HL-60 (cell line): ENCODE measurements at regions not wholly inside any gene's neighbourhood (a gene's known extent, or its start where the extent isn't known, plus 50 kb on each side); places are given as distances from the start of the nearest gene placed in this dataset.

Experiments
- DNase-seq, 2 experiments: peaks; one replicate each; pipeline ENCODE4 v3.0.0-alpha.2; 2010 to 2020; ENCODE audit warnings: low read depth in 1 of 2, low spot score in 1 of 2
- H3K27ac ChIP-seq: fragments of 250-450 bp; sonication (Bioruptor Pico); replicated peaks from 2 replicates; pipeline ENCODE4 v1.5.1; 2020; ENCODE audit warnings: mild to moderate bottlenecking, moderate library complexity
- H3K27me3 ChIP-seq: fragments of 250-450 bp; sonication (Bioruptor Pico); 2 replicates; pipeline ENCODE4 v1.5.1; 2021; ENCODE audit warnings: mild to moderate bottlenecking, moderate library complexity; ENCODE audit not compliant: insufficient read depth, poor library complexity, severe bottlenecking
- H3K4me3 ChIP-seq: replicated peaks from 2 replicates; pipeline ENCODE4 v1.5.1; 2011; ENCODE audit warnings: mild to moderate bottlenecking, control low read depth, low read length; ENCODE audit not compliant: insufficient read depth
- GABPA ChIP-seq: IDR thresholded peaks from 2 replicates; pipeline ENCODE4 v1.6.1; 2012; ENCODE audit warnings: low read depth
- POLR2AphosphoS5 ChIP-seq: IDR thresholded peaks from 2 replicates; pipeline ENCODE4 v1.6.1; 2012; ENCODE audit warnings: low read depth
- SPI1 ChIP-seq: IDR thresholded peaks from 2 replicates; pipeline ENCODE4 v1.6.1; 2012; ENCODE audit warnings: low read depth, mild to moderate bottlenecking, borderline replicate concordance
- TF ChIP-seq, protein P1 (sequence below): IDR thresholded peaks from one replicate; pipeline ENCODE4 v1.5.1; 2011; ENCODE audit warnings: low read length, control low read depth, inconsistent platforms; ENCODE audit not compliant: insufficient read depth
- TF ChIP-seq, protein P2 (sequence below): IDR thresholded peaks from 2 replicates; pipeline ENCODE4 v1.6.1; 2012; ENCODE audit warnings: low read depth; ENCODE audit not compliant: insufficient replicate concordance

- TF ChIP-seq, protein P1, sequence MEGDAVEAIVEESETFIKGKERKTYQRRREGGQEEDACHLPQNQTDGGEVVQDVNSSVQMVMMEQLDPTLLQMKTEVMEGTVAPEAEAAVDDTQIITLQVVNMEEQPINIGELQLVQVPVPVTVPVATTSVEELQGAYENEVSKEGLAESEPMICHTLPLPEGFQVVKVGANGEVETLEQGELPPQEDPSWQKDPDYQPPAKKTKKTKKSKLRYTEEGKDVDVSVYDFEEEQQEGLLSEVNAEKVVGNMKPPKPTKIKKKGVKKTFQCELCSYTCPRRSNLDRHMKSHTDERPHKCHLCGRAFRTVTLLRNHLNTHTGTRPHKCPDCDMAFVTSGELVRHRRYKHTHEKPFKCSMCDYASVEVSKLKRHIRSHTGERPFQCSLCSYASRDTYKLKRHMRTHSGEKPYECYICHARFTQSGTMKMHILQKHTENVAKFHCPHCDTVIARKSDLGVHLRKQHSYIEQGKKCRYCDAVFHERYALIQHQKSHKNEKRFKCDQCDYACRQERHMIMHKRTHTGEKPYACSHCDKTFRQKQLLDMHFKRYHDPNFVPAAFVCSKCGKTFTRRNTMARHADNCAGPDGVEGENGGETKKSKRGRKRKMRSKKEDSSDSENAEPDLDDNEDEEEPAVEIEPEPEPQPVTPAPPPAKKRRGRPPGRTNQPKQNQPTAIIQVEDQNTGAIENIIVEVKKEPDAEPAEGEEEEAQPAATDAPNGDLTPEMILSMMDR = no peak
- TF ChIP-seq SPI1 = peak; percentile 72; the same call in 1 of the 2 replicates
- peak; percentile 88 for TF ChIP-seq POLR2AphosphoS5
- TF ChIP-seq, protein P2, sequence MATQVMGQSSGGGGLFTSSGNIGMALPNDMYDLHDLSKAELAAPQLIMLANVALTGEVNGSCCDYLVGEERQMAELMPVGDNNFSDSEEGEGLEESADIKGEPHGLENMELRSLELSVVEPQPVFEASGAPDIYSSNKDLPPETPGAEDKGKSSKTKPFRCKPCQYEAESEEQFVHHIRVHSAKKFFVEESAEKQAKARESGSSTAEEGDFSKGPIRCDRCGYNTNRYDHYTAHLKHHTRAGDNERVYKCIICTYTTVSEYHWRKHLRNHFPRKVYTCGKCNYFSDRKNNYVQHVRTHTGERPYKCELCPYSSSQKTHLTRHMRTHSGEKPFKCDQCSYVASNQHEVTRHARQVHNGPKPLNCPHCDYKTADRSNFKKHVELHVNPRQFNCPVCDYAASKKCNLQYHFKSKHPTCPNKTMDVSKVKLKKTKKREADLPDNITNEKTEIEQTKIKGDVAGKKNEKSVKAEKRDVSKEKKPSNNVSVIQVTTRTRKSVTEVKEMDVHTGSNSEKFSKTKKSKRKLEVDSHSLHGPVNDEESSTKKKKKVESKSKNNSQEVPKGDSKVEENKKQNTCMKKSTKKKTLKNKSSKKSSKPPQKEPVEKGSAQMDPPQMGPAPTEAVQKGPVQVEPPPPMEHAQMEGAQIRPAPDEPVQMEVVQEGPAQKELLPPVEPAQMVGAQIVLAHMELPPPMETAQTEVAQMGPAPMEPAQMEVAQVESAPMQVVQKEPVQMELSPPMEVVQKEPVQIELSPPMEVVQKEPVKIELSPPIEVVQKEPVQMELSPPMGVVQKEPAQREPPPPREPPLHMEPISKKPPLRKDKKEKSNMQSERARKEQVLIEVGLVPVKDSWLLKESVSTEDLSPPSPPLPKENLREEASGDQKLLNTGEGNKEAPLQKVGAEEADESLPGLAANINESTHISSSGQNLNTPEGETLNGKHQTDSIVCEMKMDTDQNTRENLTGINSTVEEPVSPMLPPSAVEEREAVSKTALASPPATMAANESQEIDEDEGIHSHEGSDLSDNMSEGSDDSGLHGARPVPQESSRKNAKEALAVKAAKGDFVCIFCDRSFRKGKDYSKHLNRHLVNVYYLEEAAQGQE = no peak
- TF ChIP-seq GABPA = no peak
- Histone ChIP-seq H3K27me3 (no peaks in the 10 kb centered on the region), H3K4me3 (no peak overlapping the region), H3K27ac (no peak overlapping the region)
- DNase-seq = peak in 1 of 2 experiments; percentile 68
Measured at GRCh38 chr5:173745123-173745522, 128.7 kb upstream of the BOD1 start.

- DNase-seq = no peak
- TF ChIP-seq, protein P2 = no peak
- TF ChIP-seq GABPA = no peak
- TF ChIP-seq, protein P1 = no peak
- no peak for TF ChIP-seq POLR2AphosphoS5
- no peak for TF ChIP-seq SPI1
- no peak overlapping the region for H3K4me3 ChIP-seq
- no peak overlapping the region for H3K27ac ChIP-seq
- H3K27me3 ChIP-seq = no peaks in the 10 kb centered on the region
Measured at GRCh38 chr5:173745557-173745956, 129.1 kb upstream of the BOD1 start.

DNA sequence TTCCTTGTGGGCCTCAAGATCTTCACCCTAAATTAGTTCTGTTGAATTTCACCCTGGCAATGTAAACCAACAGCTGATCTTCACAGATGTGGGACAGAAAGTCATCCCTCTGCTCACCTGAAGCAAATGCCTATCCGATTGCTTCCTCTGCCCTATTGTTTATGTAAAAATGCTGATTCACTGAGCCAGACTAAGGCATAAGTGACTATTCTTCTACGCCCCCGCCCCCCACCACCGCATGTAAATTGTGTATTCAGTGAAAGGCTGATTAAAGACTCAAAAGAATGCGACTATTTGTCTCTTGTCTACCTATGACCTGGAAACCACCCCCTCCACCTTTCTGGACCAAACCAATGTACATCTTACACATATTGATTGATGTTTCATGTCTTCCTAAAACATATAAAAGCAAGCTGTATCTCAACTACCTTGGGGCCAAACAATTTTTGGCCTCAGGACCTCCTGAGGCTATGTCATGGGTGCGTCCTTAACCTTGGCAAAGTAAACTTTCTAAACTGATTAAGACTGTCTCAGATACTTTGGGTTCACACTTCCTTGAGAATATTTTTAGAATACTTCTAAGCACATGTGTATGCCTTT, 129.7 kb upstream of the BOD1 start:
- no peak for DNase-seq
- Histone ChIP-seq H3K4me3 (no peak overlapping the region), H3K27ac (no peak overlapping the region), H3K27me3 (no peaks in the 10 kb centered on the region)
- no peak for TF ChIP-seq SPI1
- TF ChIP-seq, protein P1 = no peak
- no peak for TF ChIP-seq POLR2AphosphoS5
- TF ChIP-seq GABPA = no peak
- TF ChIP-seq, protein P2 = no peak
